NT2/D1 (cell line): ENCODE measurements at regions not wholly inside any gene's neighbourhood (a gene's known extent, or its start where the extent isn't known, plus 50 kb on each side); places are given as distances from the start of the nearest gene placed in this dataset.

Experiments used
- SUZ12 ChIP-seq: IDR thresholded peaks from 2 replicates; pipeline ENCODE4 v1.6.1; 2011; ENCODE audit not compliant: insufficient read length, insufficient read depth; ENCODE audit errors: extremely low read depth
- YY1 ChIP-seq: IDR thresholded peaks from 2 replicates; pipeline ENCODE4 v1.6.1; 2011; ENCODE audit not compliant: insufficient read length, insufficient read depth
- ZNF274 ChIP-seq: IDR thresholded peaks from 2 replicates; pipeline ENCODE4 v1.6.1; 2011; ENCODE audit warnings: mild to moderate bottlenecking, low read depth, low read length

- TF ChIP-seq YY1 (no peak), SUZ12 (no peak), ZNF274 (no peak)
Observed at GRCh38 chr3:111282024-111282423, 210.4 kb downstream of the NECTIN3 start.
